Natural killer cell (primary cell): ENCODE measurements at regions not wholly inside any gene's neighbourhood (a gene's known extent, or its start where the extent isn't known, plus 50 kb on each side); places are given as distances from the start of the nearest gene placed in this dataset.

Source experiments
- ATAC-seq, 3 donors: fragments of 150-1000 bp in 2 of 3; fragments of 200-7000 bp in 1 of 3; cut with Tn5 transposase; 1 replicate in 1 of 3; 2 replicates in 2 of 3; pipeline ENCODE4 v1.10.0; 2021; ENCODE audit warnings: mild to moderate bottlenecking in 2 of 3, moderate library complexity in 2 of 3
- DNase-seq, 2 donors: peaks; one replicate each; pipeline versions ENCODE4 v3.0.0 to v3.0.0-alpha.2; 2013 to 2021; ENCODE audit warnings: mixed read lengths in 1 of 2
- H3K27ac ChIP-seq: one replicate; pipeline ENCODE4 v1.5.1; 2013; ENCODE audit warnings: mild to moderate bottlenecking, low read length
- H3K27me3 ChIP-seq: one replicate; pipeline ENCODE4 v1.6.1; 2013; ENCODE audit warnings: low read length; ENCODE audit not compliant: control insufficient read depth, insufficient read depth
- H3K36me3 ChIP-seq: one replicate; pipeline ENCODE4 v1.6.1; 2013; ENCODE audit warnings: low read length; ENCODE audit not compliant: control insufficient read depth, insufficient read depth
- H3K4me1 ChIP-seq: one replicate; pipeline ENCODE4 v1.6.1; 2013; ENCODE audit warnings: low read length; ENCODE audit not compliant: control insufficient read depth, insufficient read depth
- H3K4me3 ChIP-seq: one replicate; pipeline ENCODE4 v1.5.1; 2013; ENCODE audit warnings: low read length
- H3K9me3 ChIP-seq: one replicate; pipeline ENCODE4 v1.6.1; 2013; ENCODE audit warnings: low read length; ENCODE audit not compliant: control insufficient read depth, insufficient read depth
- H3K27ac Mint-ChIP-seq, 2 donors: one replicate each; pipeline ENCODE4 v1.8.0; 2022; ENCODE audit warnings: mild to moderate bottlenecking in 2 of 2, mixed read lengths in 2 of 2, moderate library complexity in 1 of 2
- H3K27me3 Mint-ChIP-seq, 2 donors: one replicate each; pipeline ENCODE4 v1.8.0; 2022; ENCODE audit warnings: low read depth in 2 of 2, mixed read lengths in 2 of 2
- H3K36me3 Mint-ChIP-seq: one replicate; pipeline ENCODE4 v1.8.0; 2022; ENCODE audit warnings: mixed read lengths
- H3K4me1 Mint-ChIP-seq, 2 donors: one replicate each; pipeline ENCODE4 v1.8.0; 2022; ENCODE audit warnings: mixed read lengths in 2 of 2
- H3K4me3 Mint-ChIP-seq: one replicate; pipeline ENCODE4 v1.8.0; 2022; ENCODE audit warnings: mild to moderate bottlenecking, moderate library complexity, mixed read lengths
- H3K9me3 Mint-ChIP-seq, 2 donors: one replicate each; pipeline ENCODE4 v1.8.0; 2022; ENCODE audit warnings: mixed read lengths in 2 of 2
- WGBS: methylation state at CpG from one replicate; pipeline ENCODE4 v1.1.7; 2013; ENCODE audit warnings: missing lambda C conversion rate; ENCODE audit not compliant: insufficient coverage; 5-methylcytosine and 5-hydroxymethylcytosine counted together
- intact Hi-C: fragments of 100-400 bp; cut with micrococcal nuclease; formaldehyde crosslinking; loops from one replicate; pipeline ENCODE4 v1.14.2; 2022
- TF ChIP-seq, protein P1 (sequence below): fragments of 200-600 bp; IDR thresholded peaks from one replicate; pipeline ENCODE4 v1.8.0; 2022; ENCODE audit warnings: antibody characterized with exemption

DNA sequence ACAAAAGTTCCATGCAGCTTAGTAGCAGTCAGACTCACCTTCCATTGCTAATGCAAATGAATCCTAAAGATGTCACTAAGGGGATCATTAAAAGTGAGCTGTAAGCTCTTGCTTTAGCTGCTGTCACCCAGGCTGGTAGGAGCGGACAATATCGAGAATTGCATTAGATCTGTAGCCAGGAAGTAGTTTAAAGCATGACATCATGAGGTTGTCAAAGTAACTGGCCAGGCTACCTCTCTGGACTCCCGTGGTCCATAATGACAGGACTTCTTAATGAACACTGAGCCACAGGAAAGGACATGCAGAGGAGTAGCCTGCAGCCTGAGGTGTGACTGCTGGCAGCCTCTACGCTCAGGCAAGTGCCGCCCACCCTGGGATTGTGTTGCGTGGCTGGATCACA is 522.3 kb upstream of the NBEA start:
- DNase-seq (no peak), ATAC-seq (no peak)
- intact Hi-C loops: no loop called here
- Histone ChIP-seq H3K27ac (no peak overlapping the region), H3K36me3 (no peaks in the 10 kb centered on the region), H3K4me1 (no peaks in the 10 kb centered on the region), H3K9me3 (peaks cover 10% of the 10 kb centered on the region), H3K27me3 (no peaks in the 10 kb centered on the region), H3K4me3 (no peak overlapping the region)
- TF ChIP-seq, protein P1, sequence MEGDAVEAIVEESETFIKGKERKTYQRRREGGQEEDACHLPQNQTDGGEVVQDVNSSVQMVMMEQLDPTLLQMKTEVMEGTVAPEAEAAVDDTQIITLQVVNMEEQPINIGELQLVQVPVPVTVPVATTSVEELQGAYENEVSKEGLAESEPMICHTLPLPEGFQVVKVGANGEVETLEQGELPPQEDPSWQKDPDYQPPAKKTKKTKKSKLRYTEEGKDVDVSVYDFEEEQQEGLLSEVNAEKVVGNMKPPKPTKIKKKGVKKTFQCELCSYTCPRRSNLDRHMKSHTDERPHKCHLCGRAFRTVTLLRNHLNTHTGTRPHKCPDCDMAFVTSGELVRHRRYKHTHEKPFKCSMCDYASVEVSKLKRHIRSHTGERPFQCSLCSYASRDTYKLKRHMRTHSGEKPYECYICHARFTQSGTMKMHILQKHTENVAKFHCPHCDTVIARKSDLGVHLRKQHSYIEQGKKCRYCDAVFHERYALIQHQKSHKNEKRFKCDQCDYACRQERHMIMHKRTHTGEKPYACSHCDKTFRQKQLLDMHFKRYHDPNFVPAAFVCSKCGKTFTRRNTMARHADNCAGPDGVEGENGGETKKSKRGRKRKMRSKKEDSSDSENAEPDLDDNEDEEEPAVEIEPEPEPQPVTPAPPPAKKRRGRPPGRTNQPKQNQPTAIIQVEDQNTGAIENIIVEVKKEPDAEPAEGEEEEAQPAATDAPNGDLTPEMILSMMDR: no peak
- no peak overlapping the region for H3K4me3 Mint-ChIP-seq
- peaks cover 5 to 14% of the 10 kb centered on the region in 2 donors for H3K9me3 Mint-ChIP-seq
- no peaks in the 10 kb centered on the region for H3K4me1 Mint-ChIP-seq
- no peak overlapping the region for H3K27ac Mint-ChIP-seq
- H3K27me3 Mint-ChIP-seq: no peaks in the 10 kb centered on the region
- WGBS: 88% methylated on average over 6 of the region's 6 CpGs
- no peaks in the 10 kb centered on the region for H3K36me3 Mint-ChIP-seq

DNA sequence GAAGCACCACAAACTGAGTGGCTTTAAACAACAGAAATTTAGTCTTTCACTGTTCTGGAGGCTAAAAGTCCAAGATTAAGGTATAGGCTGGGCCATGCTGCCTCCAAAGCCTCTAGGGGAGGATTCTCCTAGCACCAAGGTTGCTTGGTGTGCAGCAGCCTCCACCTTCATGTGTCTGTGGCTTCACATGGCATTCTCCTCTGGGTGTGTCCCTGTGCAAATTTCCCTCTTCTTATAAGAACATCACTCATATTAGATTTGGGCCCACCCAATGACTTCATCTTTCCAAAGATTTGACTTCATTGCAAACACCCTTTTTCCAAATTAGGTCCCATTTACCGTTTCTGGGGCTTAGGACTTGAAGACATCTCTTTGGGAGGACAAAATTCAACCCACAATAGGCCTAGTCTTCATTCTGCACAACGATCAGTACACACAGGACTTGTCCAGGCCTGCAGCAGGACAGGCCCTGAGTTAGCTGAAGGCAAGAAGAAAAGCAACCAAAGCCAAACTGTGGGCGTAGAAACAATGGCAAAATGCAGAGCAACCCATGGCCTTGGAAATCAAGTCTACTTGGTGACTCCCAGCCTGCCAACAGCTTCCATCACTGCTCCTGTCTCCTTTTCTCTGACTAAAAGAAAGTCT is 521.2 kb upstream of the NBEA start:
- H3K27ac Mint-ChIP-seq: no peak overlapping the region
- intact Hi-C loops: no loop called here
- no peaks in the 10 kb centered on the region for H3K27me3 Mint-ChIP-seq
- peaks cover 2 to 10% of the 10 kb centered on the region in 2 donors for H3K9me3 Mint-ChIP-seq
- H3K36me3 Mint-ChIP-seq: no peaks in the 10 kb centered on the region
- Histone ChIP-seq H3K4me1 (no peaks in the 10 kb centered on the region), H3K36me3 (no peaks in the 10 kb centered on the region), H3K27me3 (no peaks in the 10 kb centered on the region), H3K9me3 (peaks cover 10% of the 10 kb centered on the region), H3K4me3 (no peak overlapping the region), H3K27ac (no peak overlapping the region)
- WGBS: 67% methylated on average over 3 of the region's 3 CpGs
- no peaks in the 10 kb centered on the region for H3K4me1 Mint-ChIP-seq
- no peak overlapping the region for H3K4me3 Mint-ChIP-seq
- TF ChIP-seq, protein P1: no peak
- ATAC-seq (no peak), DNase-seq (no peak)

DNA sequence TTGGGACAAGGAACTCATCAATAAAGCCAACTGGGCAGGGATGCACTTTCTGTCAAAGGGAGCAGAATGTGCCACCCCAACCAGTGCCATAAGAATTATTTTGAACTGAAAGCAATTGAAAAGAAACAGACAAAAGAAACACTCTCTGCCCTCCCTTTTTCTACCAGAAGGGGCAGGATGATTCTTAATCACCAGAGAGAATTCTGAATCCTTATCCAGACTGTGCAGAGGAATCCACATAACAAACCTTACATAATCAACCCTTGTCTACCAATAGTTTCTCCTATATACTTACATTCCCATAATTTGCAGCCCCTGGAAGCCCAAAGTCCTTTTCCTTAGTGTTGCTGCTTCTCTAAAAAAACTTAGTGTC is 520.7 kb upstream of the NBEA start:
- no peaks in the 10 kb centered on the region for H3K4me1 ChIP-seq
- TF ChIP-seq, protein P1: no peak
- DNase-seq (no peak), ATAC-seq (no peak)
- H3K27me3 ChIP-seq: no peaks in the 10 kb centered on the region
- peaks cover 0 to 10% of the 10 kb centered on the region in 2 donors for H3K9me3 Mint-ChIP-seq
- H3K36me3 Mint-ChIP-seq: no peaks in the 10 kb centered on the region
- H3K27ac ChIP-seq: no peak overlapping the region
- peaks cover 10% of the 10 kb centered on the region for H3K9me3 ChIP-seq
- H3K4me3 Mint-ChIP-seq: no peak overlapping the region
- H3K27me3 Mint-ChIP-seq: no peaks in the 10 kb centered on the region
- no peaks in the 10 kb centered on the region for H3K4me1 Mint-ChIP-seq
- H3K27ac Mint-ChIP-seq: no peak overlapping the region
- H3K36me3 ChIP-seq: no peaks in the 10 kb centered on the region
- H3K4me3 ChIP-seq: no peak overlapping the region
- intact Hi-C loops: no loop called here

DNA sequence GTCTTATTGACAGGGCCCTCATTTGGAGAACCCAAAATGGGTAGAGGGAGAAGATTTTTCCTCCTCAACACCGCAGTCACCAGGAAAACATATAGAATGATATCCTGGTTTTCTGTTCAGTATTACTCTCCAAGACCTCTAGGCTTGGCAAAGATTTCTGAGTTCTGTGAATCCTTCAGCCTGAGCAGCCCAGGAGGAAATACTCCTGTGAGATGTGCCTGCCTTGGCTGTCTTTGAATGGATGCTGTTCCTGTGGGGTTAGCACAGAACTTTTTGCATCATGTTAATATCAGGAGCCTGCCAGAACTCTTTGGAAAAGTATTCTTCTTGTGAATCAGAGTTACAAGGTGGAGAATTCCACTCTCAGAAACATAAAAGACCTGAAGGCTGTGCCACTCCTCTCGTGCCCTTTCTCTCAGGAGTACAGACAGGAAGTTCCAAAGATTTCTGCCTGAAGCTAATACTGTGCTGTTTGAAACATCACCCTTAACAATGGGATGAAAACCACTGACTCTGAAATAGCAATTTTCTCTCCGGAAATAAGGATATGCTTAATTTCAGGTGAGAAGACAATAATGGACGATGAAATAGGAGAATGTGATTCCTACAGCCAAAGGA is 520.1 kb upstream of the NBEA start:
- TF ChIP-seq, protein P1: no peak
- H3K4me1 ChIP-seq: no peaks in the 10 kb centered on the region
- H3K27ac ChIP-seq: no peak overlapping the region
- peaks cover 10% of the 10 kb centered on the region for H3K9me3 ChIP-seq
- H3K4me3 ChIP-seq: no peak overlapping the region
- no peaks in the 10 kb centered on the region for H3K36me3 Mint-ChIP-seq
- WGBS: 69% methylated on average over 3 of the region's 4 CpGs
- no peaks in the 10 kb centered on the region for H3K4me1 Mint-ChIP-seq
- intact Hi-C loops: no loop called here
- no peaks in the 10 kb centered on the region for H3K27me3 Mint-ChIP-seq
- ATAC-seq: no peak
- H3K27me3 ChIP-seq: no peaks in the 10 kb centered on the region
- H3K9me3 Mint-ChIP-seq: peaks cover 0 to 10% of the 10 kb centered on the region in 2 donors
- H3K27ac Mint-ChIP-seq: no peak overlapping the region
- no peak overlapping the region for H3K4me3 Mint-ChIP-seq
- DNase-seq: no peak
- H3K36me3 ChIP-seq: no peaks in the 10 kb centered on the region
